ENCODE measurements at regions not wholly inside any gene's neighbourhood (a gene's known extent, or its start where the extent isn't known, plus 50 kb on each side); places are given as distances from the start of the nearest gene placed in this dataset.

DNA sequence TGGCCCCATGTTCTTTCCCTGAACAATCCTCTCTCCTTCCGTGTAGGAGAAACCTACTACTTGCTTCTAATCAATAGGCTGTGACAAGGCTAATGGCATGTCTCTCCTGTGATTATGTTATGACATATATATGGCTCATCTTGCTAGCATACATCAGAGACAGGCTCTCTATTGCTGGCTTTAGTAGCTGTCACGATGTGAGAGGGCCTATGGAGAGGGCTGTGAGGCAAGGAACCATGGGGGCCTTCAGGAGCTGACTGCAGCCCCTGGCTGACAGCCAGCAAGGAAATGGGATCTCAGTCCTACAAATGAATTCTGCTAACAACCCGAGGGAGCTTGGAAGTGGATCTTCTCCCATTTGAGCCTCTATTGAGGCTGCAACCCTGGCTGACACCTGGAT, 96.3 kb downstream of the EOMES start:
- TF ChIP-seq, protein P1, sequence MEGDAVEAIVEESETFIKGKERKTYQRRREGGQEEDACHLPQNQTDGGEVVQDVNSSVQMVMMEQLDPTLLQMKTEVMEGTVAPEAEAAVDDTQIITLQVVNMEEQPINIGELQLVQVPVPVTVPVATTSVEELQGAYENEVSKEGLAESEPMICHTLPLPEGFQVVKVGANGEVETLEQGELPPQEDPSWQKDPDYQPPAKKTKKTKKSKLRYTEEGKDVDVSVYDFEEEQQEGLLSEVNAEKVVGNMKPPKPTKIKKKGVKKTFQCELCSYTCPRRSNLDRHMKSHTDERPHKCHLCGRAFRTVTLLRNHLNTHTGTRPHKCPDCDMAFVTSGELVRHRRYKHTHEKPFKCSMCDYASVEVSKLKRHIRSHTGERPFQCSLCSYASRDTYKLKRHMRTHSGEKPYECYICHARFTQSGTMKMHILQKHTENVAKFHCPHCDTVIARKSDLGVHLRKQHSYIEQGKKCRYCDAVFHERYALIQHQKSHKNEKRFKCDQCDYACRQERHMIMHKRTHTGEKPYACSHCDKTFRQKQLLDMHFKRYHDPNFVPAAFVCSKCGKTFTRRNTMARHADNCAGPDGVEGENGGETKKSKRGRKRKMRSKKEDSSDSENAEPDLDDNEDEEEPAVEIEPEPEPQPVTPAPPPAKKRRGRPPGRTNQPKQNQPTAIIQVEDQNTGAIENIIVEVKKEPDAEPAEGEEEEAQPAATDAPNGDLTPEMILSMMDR (IDR thresholded peaks at IDR 0.05; ENCODE audit: poor library complexity): no peak
- TF ChIP-seq EZH2 (IDR thresholded peaks at IDR 0.05; ENCODE audit: borderline replicate concordance) (no peak), EZH2phosphoT487 (IDR thresholded peaks at IDR 0.05; ENCODE audit: low read depth, severe bottlenecking, unreplicated experiment) (no peak)

Data from hepatocyte (in vitro differentiated cells).